Endothelial cell of umbilical vein (primary cell): ENCODE measurements at regions not wholly inside any gene's neighbourhood (a gene's known extent, or its start where the extent isn't known, plus 50 kb on each side); places are given as distances from the start of the nearest gene placed in this dataset.

Experiments used
- CTCF ChIP-seq, 2 donors: IDR thresholded peaks; 1 replicate in 1 of 2; 2 replicates in 1 of 2; pipeline ENCODE4 v1.5.1; 2011; ENCODE audit warnings: low read length in 2 of 2, mild to moderate bottlenecking in 2 of 2, moderate library complexity in 2 of 2, control low read depth in 1 of 2, inconsistent platforms in 1 of 2, low read depth in 1 of 2; ENCODE audit not compliant: insufficient read depth in 1 of 2; ENCODE audit errors: extremely low read depth in 1 of 2
- EZH2 ChIP-seq: IDR thresholded peaks from 2 replicates; pipeline ENCODE4 v1.6.1; 2012; ENCODE audit warnings: borderline replicate concordance, low read depth, mild to moderate bottlenecking, moderate library complexity, low read length, inconsistent platforms; ENCODE audit not compliant: severe bottlenecking
- FOS ChIP-seq: IDR thresholded peaks from 2 replicates; pipeline ENCODE4 v1.6.1; 2011; ENCODE audit warnings: mild to moderate bottlenecking, low read length, moderate library complexity, borderline replicate concordance; ENCODE audit not compliant: insufficient read depth
- GATA2 ChIP-seq: IDR thresholded peaks from 2 replicates; pipeline ENCODE4 v1.7.0; 2011; ENCODE audit warnings: low read depth, mild to moderate bottlenecking, moderate library complexity, mixed read lengths, low read length; ENCODE audit not compliant: insufficient read length, insufficient read depth
- JUN ChIP-seq: IDR thresholded peaks from 2 replicates; pipeline ENCODE4 v1.6.1; 2011; ENCODE audit warnings: borderline replicate concordance, low read depth; ENCODE audit not compliant: insufficient read length, insufficient read depth
- MAX ChIP-seq: IDR thresholded peaks from 2 replicates; pipeline ENCODE4 v1.6.1; 2011; ENCODE audit not compliant: insufficient read depth, insufficient read length
- MYC ChIP-seq: IDR thresholded peaks from one replicate; pipeline ENCODE4 v1.6.1; 2011; ENCODE audit warnings: mild to moderate bottlenecking, low read depth, low read length
- POLR2A ChIP-seq: IDR thresholded peaks from 2 replicates; pipeline ENCODE4 v1.6.1; 2012; ENCODE audit warnings: low read depth, mild to moderate bottlenecking, control low read depth, low read length
- POLR2AphosphoS5 ChIP-seq: IDR thresholded peaks from 2 replicates; pipeline ENCODE4 v1.6.1; 2012; ENCODE audit warnings: low read depth, mild to moderate bottlenecking, control low read depth, low read length, moderate library complexity; ENCODE audit not compliant: insufficient read depth

GRCh38 chr5:3118340-3118739, 366.9 kb upstream of the IRX2 start:
- TF ChIP-seq POLR2AphosphoS5 (no peak), EZH2 (no peak), CTCF (IDR thresholded peaks at IDR 0.05; ENCODE audit: extremely low read depth in 1 of 2, insufficient read depth in 1 of 2, low read depth in 1 of 2, low read length in 2 of 2) (no peak), GATA2 (no peak), MAX (no peak), FOS (no peak), POLR2A (no peak), MYC (no peak), JUN (no peak)
